GM10248 (cell line): ENCODE measurements at regions not wholly inside any gene's neighbourhood (a gene's known extent, or its start where the extent isn't known, plus 50 kb on each side); places are given as distances from the start of the nearest gene placed in this dataset.

Experiments used
- CTCF ChIA-PET: fragments of 300-600 bp; sonication (Branson Sonifier 250); formaldehyde crosslinking; extraction: SDS; loops from one replicate; lab custom pipeline; 2021; ENCODE audit warnings: antibody characterized with exemption; lab: Yijun Ruan, JAX
- POLR2A ChIA-PET: fragments of 350-650 bp; sonication (Branson Sonifier 250); formaldehyde crosslinking; extraction: SDS; loops from one replicate; lab custom pipeline; 2020; ENCODE audit warnings: antibody characterized with exemption; lab: Yijun Ruan, JAX
- DNase-seq: peaks from one replicate; pipeline ENCODE4 v3.0.0; 2012; ENCODE audit errors: extremely low spot score
- TF ChIP-seq, protein P1 (sequence below): IDR thresholded peaks from 2 replicates; pipeline ENCODE4 v1.5.1; 2012; ENCODE audit warnings: mild to moderate bottlenecking, low read depth; ENCODE audit errors: extremely low read depth, missing control alignments, control extremely low read depth

DNA sequence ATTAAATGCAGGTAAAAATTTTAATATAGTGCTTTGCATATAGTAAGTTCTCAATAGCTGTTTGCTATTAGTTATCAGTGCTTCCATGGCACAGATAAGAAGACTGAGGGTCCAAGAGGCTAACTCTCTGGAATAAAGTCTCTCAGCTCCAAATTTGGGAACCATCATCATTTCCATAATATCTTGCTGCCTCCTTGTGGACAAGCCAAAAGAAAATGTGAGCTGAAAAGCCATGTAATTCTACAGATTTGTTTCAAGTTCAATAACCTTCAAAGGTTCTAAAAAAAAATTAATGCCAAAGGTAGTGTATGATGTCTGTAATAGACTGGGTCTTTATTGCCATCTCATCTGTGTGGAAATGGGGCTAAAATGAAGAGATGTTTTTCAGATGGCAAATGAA lies 136.9 kb upstream of the VCX start:
- DNase-seq: no peak
- TF ChIP-seq, protein P1, sequence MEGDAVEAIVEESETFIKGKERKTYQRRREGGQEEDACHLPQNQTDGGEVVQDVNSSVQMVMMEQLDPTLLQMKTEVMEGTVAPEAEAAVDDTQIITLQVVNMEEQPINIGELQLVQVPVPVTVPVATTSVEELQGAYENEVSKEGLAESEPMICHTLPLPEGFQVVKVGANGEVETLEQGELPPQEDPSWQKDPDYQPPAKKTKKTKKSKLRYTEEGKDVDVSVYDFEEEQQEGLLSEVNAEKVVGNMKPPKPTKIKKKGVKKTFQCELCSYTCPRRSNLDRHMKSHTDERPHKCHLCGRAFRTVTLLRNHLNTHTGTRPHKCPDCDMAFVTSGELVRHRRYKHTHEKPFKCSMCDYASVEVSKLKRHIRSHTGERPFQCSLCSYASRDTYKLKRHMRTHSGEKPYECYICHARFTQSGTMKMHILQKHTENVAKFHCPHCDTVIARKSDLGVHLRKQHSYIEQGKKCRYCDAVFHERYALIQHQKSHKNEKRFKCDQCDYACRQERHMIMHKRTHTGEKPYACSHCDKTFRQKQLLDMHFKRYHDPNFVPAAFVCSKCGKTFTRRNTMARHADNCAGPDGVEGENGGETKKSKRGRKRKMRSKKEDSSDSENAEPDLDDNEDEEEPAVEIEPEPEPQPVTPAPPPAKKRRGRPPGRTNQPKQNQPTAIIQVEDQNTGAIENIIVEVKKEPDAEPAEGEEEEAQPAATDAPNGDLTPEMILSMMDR: no peak
- ChIA-PET POLR2A (no interaction called here), CTCF (no interaction called here)

DNA sequence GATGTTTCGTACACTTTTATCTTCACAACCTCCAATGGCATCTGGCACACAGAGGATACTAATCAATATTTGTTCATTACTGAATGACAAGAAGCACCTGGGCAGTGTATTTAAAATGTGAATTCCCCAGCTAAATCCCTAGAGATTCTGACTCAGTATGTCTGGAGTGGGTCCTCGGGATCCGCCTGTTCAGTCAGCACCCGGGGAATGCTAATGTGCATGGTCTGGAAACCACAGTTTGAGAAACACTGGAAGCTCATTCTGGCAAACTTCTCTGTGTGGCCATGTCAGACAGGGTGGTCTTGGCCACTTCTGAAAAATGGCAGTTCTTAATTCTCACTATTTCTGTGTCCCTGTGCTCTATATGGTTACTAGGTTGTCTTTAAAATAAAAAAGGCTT lies 138.8 kb upstream of the VCX start:
- POLR2A ChIA-PET: no interaction called here
- TF ChIP-seq, protein P1: no peak
- DNase-seq: no peak
- CTCF ChIA-PET: no interaction called here

DNA sequence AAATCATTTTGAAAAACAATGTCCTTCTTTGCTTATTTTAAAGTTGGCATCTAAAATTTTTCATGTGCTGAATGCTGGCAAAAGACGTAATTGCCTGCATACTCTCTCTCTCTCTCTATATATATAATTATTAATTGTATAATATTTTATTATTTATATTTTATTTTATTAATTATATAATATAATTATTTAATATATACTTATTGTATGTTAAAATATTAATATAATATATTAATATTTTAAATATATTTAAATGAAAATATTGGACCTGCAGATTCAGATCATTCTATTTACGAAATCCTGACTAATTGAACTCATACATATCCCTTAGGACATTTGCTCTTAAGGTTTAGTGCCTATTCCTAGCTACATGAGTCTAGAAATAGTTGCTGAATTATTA lies 144.7 kb upstream of the VCX start:
- no peak for DNase-seq
- ChIA-PET POLR2A (no interaction called here), CTCF (no interaction called here)
- TF ChIP-seq, protein P1: no peak

DNA sequence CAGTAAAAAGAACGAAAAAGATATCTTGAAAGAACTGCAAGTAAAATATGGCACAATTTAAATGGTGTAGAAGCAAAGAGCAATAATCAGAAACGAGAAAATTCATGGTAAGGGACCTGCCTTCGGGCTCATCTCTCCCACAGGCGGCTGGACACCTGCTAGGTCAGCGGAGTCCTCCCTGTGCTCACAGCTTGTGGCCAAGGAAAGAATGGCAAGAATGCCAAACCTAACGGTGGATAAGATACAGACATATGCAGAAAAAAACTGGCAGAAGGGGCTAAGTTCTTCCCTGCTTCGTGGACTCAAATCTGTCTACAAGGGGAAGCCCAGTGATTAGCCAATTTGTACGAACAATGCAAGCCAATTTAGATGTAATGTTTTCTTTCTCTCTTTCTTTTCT lies 152.1 kb upstream of the VCX start:
- ChIA-PET CTCF (no interaction called here), POLR2A (no interaction called here)
- no peak for DNase-seq
- TF ChIP-seq, protein P1: no peak

DNA sequence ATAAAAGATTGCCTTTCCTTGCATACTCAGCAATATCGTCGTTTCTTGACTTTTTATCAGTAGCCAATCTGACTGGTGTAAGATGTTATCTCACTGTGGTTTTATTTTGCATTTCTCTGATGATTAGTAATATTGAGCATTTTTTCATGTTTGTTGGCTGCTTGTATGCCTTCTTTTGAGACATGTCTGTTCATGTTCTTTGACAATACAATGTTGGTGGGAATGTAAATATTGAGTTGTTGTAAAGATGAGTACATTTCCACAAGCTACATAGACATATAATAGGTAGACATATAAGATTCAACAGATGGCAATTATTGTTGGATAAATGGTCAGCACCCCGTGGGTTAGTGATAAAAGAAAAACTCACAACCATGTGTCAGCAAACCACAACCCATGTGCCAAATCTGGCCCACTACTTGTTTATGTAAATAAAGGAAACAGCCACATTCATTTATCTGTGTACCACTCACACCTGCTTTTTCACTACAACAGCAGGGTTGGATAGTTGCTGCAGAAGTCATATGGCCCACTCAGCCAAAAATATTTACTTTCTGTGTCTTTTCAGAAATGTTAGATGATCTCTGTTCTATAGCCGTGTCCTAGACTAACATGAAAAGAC lies 153.1 kb upstream of the VCX start:
- DNase-seq: no peak
- TF ChIP-seq, protein P1: no peak
- POLR2A ChIA-PET: no interaction called here
- CTCF ChIA-PET: no interaction called here

GRCh38 chrX:7680181-7680580 lies 162.8 kb upstream of the VCX start:
- ChIA-PET CTCF (no interaction called here), POLR2A (no interaction called here)
- TF ChIP-seq, protein P1: no peak
- no peak for DNase-seq
